PC-9 (cell line): ENCODE measurements at regions not wholly inside any gene's neighbourhood (a gene's known extent, or its start where the extent isn't known, plus 50 kb on each side); places are given as distances from the start of the nearest gene placed in this dataset.

Experiments
- BruUV-seq: library from RNA; stranded (reverse); fragments of 400-500 nt; replicated peaks from 2 replicates; lab custom pipeline; 2021; lab: Mats Ljungman, UMichigan
- CTCF ChIA-PET: fragments of 300-600 bp; sonication (Branson Sonifier 250); formaldehyde crosslinking; loops from one replicate; lab custom pipeline; 2022; ENCODE audit warnings: antibody characterized with exemption; lab: Charles Lee
- POLR2A ChIA-PET: fragments of 300-600 bp; sonication (Branson Sonifier 250); formaldehyde crosslinking; loops from one replicate; lab custom pipeline; 2022; ENCODE audit warnings: antibody characterized with exemption; ENCODE audit not compliant: unreplicated experiment; lab: Charles Lee
- DNase-seq, 2 experiments: peaks; one replicate each; pipeline versions ENCODE4 v3.0.0 to v3.0.0-alpha.2; 2015 to 2022; ENCODE audit warnings: mixed read lengths in 1 of 2
- H2AFZ ChIP-seq: fragments of 200-600 bp; sonication (generic); 2 replicates; pipeline ENCODE4 v1.8.1; 2017; ENCODE audit warnings: antibody characterized with exemption
- H3F3A ChIP-seq: fragments of 200-600 bp; sonication (generic); 2 replicates; pipeline ENCODE4 v1.8.1; 2017; ENCODE audit warnings: antibody characterized with exemption, mild to moderate bottlenecking, low read depth; ENCODE audit not compliant: insufficient read depth
- H3K27ac ChIP-seq: fragments of 200-600 bp; sonication (generic); 2 replicates; pipeline ENCODE4 v1.6.1; 2016; ENCODE audit warnings: mixed run types
- H3K27me3 ChIP-seq: fragments of 200-600 bp; sonication (generic); 2 replicates; pipeline ENCODE4 v1.6.1; 2016; ENCODE audit warnings: low read depth, mixed run types; ENCODE audit not compliant: insufficient read depth
- H3K36me3 ChIP-seq: fragments of 200-600 bp; sonication (generic); 2 replicates; pipeline ENCODE4 v1.6.1; 2016; ENCODE audit warnings: low read depth, mixed run types
- H3K4me1 ChIP-seq: fragments of 200-600 bp; sonication (generic); replicated peaks from 2 replicates; pipeline ENCODE4 v1.6.1; 2016; ENCODE audit warnings: mixed run types; ENCODE audit not compliant: insufficient read depth
- H3K4me2 ChIP-seq: fragments of 200-600 bp; sonication (generic); 2 replicates; pipeline ENCODE4 v1.6.1; 2017; ENCODE audit warnings: mixed run types
- H3K4me3 ChIP-seq: fragments of 200-600 bp; sonication (generic); 2 replicates; pipeline ENCODE4 v1.6.1; 2016; ENCODE audit warnings: mixed run types
- H3K79me2 ChIP-seq: fragments of 200-600 bp; sonication (generic); 2 replicates; pipeline ENCODE4 v1.6.1; 2017; ENCODE audit warnings: low read depth, mixed run types
- H3K9me2 ChIP-seq: fragments of 200-600 bp; sonication (generic); 2 replicates; pipeline ENCODE4 v1.8.1; 2017; ENCODE audit warnings: mild to moderate bottlenecking; ENCODE audit not compliant: insufficient read depth
- H3K9me3 ChIP-seq: fragments of 200-600 bp; sonication (generic); 2 replicates; pipeline ENCODE4 v1.8.1; 2016; ENCODE audit warnings: low read depth; ENCODE audit not compliant: insufficient read depth
- H4K20me1 ChIP-seq: fragments of 200-600 bp; sonication (generic); 2 replicates; pipeline ENCODE4 v1.8.1; 2017; ENCODE audit not compliant: insufficient read depth
- CTCF ChIP-seq: fragments of 200-600 bp; sonication (generic); conservative IDR thresholded peaks from 2 replicates; pipeline ENCODE4 v1.6.1; 2017; ENCODE audit warnings: mixed run types, antibody characterized with exemption, mild to moderate bottlenecking, moderate library complexity
- EZH2 ChIP-seq: fragments of 200-600 bp; sonication (generic); IDR thresholded peaks from 2 replicates; pipeline ENCODE4 v1.8.0; 2017; ENCODE audit warnings: antibody characterized with exemption, low read depth
- intact Hi-C: fragments of 100-400 bp; cut with micrococcal nuclease; formaldehyde crosslinking; loops from one replicate; pipeline ENCODE4 v1.10.0; 2022; ENCODE audit not compliant: unreplicated experiment

DNA sequence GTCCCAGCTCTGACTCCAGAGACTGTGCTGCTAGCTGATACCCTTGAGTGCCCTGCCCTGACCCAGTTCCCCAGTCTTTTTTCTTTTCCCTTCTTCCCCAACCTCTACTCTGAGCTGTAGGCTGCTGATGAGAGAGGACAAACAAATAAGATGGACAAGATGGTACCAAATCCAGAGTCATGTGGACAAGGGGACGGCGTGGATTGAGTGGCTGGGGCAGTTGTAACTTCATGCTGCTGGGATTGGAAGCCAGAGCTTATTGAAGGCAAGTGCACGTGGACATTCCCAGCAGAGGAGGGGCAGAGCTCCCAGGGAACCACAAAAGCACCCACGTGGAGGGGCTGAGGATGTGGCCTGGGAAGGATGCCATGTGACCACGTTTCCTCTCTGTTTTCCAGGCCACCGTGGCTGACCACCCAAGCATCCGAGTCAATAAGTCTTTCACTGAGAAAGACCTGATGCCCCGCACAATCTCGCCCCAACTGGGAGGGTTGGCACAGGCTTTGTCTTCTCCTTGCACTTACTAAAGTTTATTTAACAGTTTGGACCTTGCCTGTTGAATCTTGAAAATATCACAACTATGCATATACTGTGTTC lies 323.3 kb upstream of the ZNF507 start:
- no peaks in the 10 kb centered on the region for H3K9me2 ChIP-seq
- POLR2A ChIA-PET, result no interaction called here
- H3K4me1 ChIP-seq, result no peaks in the 10 kb centered on the region
- H2AFZ ChIP-seq, result no peak overlapping the region
- H3K27me3 ChIP-seq, result peaks cover 51% of the 10 kb centered on the region
- H4K20me1 ChIP-seq, result no peaks in the 10 kb centered on the region; the same call in 1 of the 2 replicates
- intact Hi-C loops, result no loop called here
- H3K27ac ChIP-seq, result no peak overlapping the region
- DNase-seq, result no peak
- H3K36me3 ChIP-seq, result no peaks in the 10 kb centered on the region
- BruUV-seq, result no TSS peak
- CTCF ChIA-PET, result no interaction called here
- no peaks in the 10 kb centered on the region for H3F3A ChIP-seq
- no peaks in the 10 kb centered on the region for H3K9me3 ChIP-seq
- no peak overlapping the region for H3K4me2 ChIP-seq
- H3K79me2 ChIP-seq, result no peaks in the 10 kb centered on the region
- no peak overlapping the region for H3K4me3 ChIP-seq
- TF ChIP-seq CTCF, result no peak
- no peak for TF ChIP-seq EZH2

GRCh38 chr19:32022731-32023563 lies 322.5 kb upstream of the ZNF507 start:
- no peaks in the 10 kb centered on the region for H3K79me2 ChIP-seq
- BruUV-seq, result no TSS peak
- CTCF ChIA-PET, result no interaction called here
- no peaks in the 10 kb centered on the region for H3K9me3 ChIP-seq
- H3F3A ChIP-seq, result no peaks in the 10 kb centered on the region
- H3K9me2 ChIP-seq, result no peaks in the 10 kb centered on the region
- no peak overlapping the region for H3K4me3 ChIP-seq
- no peak overlapping the region for H3K27ac ChIP-seq
- peaks cover 59% of the 10 kb centered on the region for H3K27me3 ChIP-seq
- H3K4me1 ChIP-seq, result no peaks in the 10 kb centered on the region
- H3K36me3 ChIP-seq, result no peaks in the 10 kb centered on the region
- intact Hi-C loops, result no loop called here
- no peak for DNase-seq
- H3K4me2 ChIP-seq, result no peak overlapping the region
- H4K20me1 ChIP-seq, result no peaks in the 10 kb centered on the region
- TF ChIP-seq CTCF (no peak), EZH2 (no peak)
- H2AFZ ChIP-seq, result no peak overlapping the region
- POLR2A ChIA-PET, result no interaction called here

DNA sequence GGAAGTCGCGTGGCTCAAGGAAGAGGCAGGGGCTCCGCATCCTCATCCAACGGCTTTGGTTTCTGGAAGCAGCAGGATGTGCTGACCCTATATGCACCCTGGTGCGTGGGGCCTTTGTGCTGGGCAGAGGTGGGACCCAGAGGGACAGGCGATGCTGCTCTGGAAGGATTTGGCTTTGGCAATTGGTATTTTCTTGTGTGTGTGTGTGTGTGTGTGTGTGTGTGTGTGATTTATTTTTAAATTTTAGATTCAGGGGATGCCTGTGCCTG lies 321.9 kb upstream of the ZNF507 start:
- CTCF ChIA-PET, result no interaction called here

More for the DNA sequence above, 321.9 kb upstream of the ZNF507 start:
- no peak overlapping the region for H3K4me2 ChIP-seq
- no peaks in the 10 kb centered on the region for H3K36me3 ChIP-seq
- H3K27ac ChIP-seq, result no peak overlapping the region
- intact Hi-C loops, result no loop called here
- no peak overlapping the region for H3K4me3 ChIP-seq
- no peaks in the 10 kb centered on the region for H3K9me2 ChIP-seq
- H3K27me3 ChIP-seq, result peaks cover 64% of the 10 kb centered on the region
- TF ChIP-seq CTCF (no peak), EZH2 (no peak)
- H2AFZ ChIP-seq, result no peak overlapping the region
- H3K9me3 ChIP-seq, result no peaks in the 10 kb centered on the region
- H4K20me1 ChIP-seq, result no peaks in the 10 kb centered on the region
- no peaks in the 10 kb centered on the region for H3K79me2 ChIP-seq
- BruUV-seq, result no TSS peak
- no peaks in the 10 kb centered on the region for H3F3A ChIP-seq
- H3K4me1 ChIP-seq, result no peaks in the 10 kb centered on the region
- POLR2A ChIA-PET, result no interaction called here
- DNase-seq, result no peak
